CD4-positive, alpha-beta T cell treated with Interferon alpha-2 for 1 hour (primary cell): ENCODE measurements at regions not wholly inside any gene's neighbourhood (a gene's known extent, or its start where the extent isn't known, plus 50 kb on each side); places are given as distances from the start of the nearest gene placed in this dataset.

Experiments used
- DNase-seq, 2 donors: peaks; one replicate each; pipeline ENCODE4 v3.0.0-alpha.2; 2020 to 2022

GRCh38 chr14:54129850-54130640 is 173.4 kb upstream of the BMP4 start:
- DNase-seq, result no peak

GRCh38 chr14:54132496-54132895 is 175.9 kb upstream of the BMP4 start:
- no peak for DNase-seq

GRCh38 chr14:54133896-54134295 is 177.3 kb upstream of the BMP4 start:
- DNase-seq, result no peak

- no peak for DNase-seq
Measured at GRCh38 chr14:54135804-54136280, 179.2 kb upstream of the BMP4 start.

- no peak for DNase-seq
Measured at GRCh38 chr14:54136894-54137613, 180.4 kb upstream of the BMP4 start.

GRCh38 chr14:54137614-54137961 is 181.0 kb upstream of the BMP4 start:
- no peak for DNase-seq

GRCh38 chr14:54138024-54138353 is 181.4 kb upstream of the BMP4 start:
- DNase-seq, result no peak

- DNase-seq, result no peak
Measured at GRCh38 chr14:54138354-54139038, 181.9 kb upstream of the BMP4 start.

GRCh38 chr14:54140551-54140950 is 183.9 kb upstream of the BMP4 start:
- no peak for DNase-seq

GRCh38 chr14:54146601-54147000 is 190.0 kb upstream of the BMP4 start:
- DNase-seq, result no peak

GRCh38 chr14:54147282-54147681 is 190.7 kb upstream of the BMP4 start:
- DNase-seq, result no peak

GRCh38 chr14:54147758-54148157 is 191.1 kb upstream of the BMP4 start:
- DNase-seq, result no peak

- DNase-seq, result no peak
Measured at GRCh38 chr14:54148251-54148650, 191.6 kb upstream of the BMP4 start.

- DNase-seq, result no peak
Measured at GRCh38 chr14:54152351-54152750, 195.7 kb upstream of the BMP4 start.

- DNase-seq, result no peak
Measured at GRCh38 chr14:54166049-54166950, 209.7 kb upstream of the BMP4 start.

- DNase-seq, result no peak
Measured at GRCh38 chr14:54168489-54168888, 211.9 kb upstream of the BMP4 start.

- no peak for DNase-seq
Measured at GRCh38 chr14:54169254-54169924, 212.8 kb upstream of the BMP4 start.

- DNase-seq, result no peak
Measured at GRCh38 chr14:54170301-54170700, 213.7 kb upstream of the BMP4 start.

- no peak for DNase-seq
Measured at GRCh38 chr14:54172114-54172513, 215.5 kb upstream of the BMP4 start.

GRCh38 chr14:54172562-54172961 is 215.9 kb upstream of the BMP4 start:
- no peak for DNase-seq

- DNase-seq, result no peak
Measured at GRCh38 chr14:54173802-54174201, 217.2 kb upstream of the BMP4 start.

GRCh38 chr14:54174457-54174856 is 217.8 kb upstream of the BMP4 start:
- DNase-seq, result no peak
